Peyer's patch (tissue), 4 donors: ENCODE measurements at regions not wholly inside any gene's neighbourhood (a gene's known extent, or its start where the extent isn't known, plus 50 kb on each side); places are given as distances from the start of the nearest gene placed in this dataset.

Source experiments
- POLR2A ChIP-seq, 2 donors: fragments of 450-650 bp; IDR thresholded peaks; one replicate each; pipeline ENCODE4 v1.5.1; 2017; ENCODE audit warnings: antibody characterized with exemption in 2 of 2, mild to moderate bottlenecking in 2 of 2, moderate library complexity in 2 of 2
- TF ChIP-seq, protein P1 (sequence below), 6 experiments: fragments of 450-650 bp in 4 of 6; fragments of 200-600 bp in 2 of 6; sonication (generic) in 1 of 6; IDR thresholded peaks; one replicate each; pipeline ENCODE4 v1.5.1; 2017 to 2019; ENCODE audit warnings: antibody characterized with exemption in 6 of 6, mild to moderate bottlenecking in 3 of 6, moderate library complexity in 1 of 6

DNA sequence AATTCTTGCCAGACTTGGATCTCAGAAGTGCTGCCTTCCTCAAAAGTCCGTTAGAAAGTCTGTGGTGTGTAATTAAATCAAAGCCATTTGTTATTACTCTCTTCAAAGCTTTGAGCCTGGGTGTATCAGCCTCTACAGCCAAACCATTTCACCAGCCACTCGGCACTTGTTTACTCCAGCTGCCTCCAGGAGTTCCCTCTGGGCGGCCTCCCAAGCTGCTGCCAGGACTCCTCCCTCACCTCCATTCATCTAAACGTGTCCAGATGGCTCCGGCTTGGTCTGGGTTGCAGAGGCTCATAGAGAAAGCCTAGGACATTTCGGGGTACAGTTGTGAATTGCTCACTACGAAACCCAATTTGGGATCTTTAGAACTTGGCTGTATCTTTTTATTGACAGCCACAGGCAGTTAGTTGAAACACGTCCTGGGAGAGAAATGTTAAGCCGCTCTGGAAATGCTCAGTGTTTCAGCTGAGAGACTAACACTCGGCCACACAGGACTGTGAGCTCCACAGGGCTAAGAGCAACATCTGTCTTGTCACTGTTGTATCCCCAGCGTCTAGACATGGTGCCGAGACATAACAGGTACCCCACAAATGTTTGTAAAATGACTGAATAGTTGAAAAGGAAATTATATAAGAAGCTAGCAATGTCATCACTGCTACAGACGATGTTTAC is 116.9 kb upstream of the NGF start:
- no peak for TF ChIP-seq POLR2A (IDR thresholded peaks at IDR 0.05)
- TF ChIP-seq, protein P1, sequence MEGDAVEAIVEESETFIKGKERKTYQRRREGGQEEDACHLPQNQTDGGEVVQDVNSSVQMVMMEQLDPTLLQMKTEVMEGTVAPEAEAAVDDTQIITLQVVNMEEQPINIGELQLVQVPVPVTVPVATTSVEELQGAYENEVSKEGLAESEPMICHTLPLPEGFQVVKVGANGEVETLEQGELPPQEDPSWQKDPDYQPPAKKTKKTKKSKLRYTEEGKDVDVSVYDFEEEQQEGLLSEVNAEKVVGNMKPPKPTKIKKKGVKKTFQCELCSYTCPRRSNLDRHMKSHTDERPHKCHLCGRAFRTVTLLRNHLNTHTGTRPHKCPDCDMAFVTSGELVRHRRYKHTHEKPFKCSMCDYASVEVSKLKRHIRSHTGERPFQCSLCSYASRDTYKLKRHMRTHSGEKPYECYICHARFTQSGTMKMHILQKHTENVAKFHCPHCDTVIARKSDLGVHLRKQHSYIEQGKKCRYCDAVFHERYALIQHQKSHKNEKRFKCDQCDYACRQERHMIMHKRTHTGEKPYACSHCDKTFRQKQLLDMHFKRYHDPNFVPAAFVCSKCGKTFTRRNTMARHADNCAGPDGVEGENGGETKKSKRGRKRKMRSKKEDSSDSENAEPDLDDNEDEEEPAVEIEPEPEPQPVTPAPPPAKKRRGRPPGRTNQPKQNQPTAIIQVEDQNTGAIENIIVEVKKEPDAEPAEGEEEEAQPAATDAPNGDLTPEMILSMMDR (IDR thresholded peaks at IDR 0.05), result no peak
